ENCODE measurements at regions not wholly inside any gene's neighbourhood (a gene's known extent, or its start where the extent isn't known, plus 50 kb on each side); places are given as distances from the start of the nearest gene placed in this dataset.
A peak's percentile ranks its signal among the peaks of the same experiment; 100 is the strongest.

DNA sequence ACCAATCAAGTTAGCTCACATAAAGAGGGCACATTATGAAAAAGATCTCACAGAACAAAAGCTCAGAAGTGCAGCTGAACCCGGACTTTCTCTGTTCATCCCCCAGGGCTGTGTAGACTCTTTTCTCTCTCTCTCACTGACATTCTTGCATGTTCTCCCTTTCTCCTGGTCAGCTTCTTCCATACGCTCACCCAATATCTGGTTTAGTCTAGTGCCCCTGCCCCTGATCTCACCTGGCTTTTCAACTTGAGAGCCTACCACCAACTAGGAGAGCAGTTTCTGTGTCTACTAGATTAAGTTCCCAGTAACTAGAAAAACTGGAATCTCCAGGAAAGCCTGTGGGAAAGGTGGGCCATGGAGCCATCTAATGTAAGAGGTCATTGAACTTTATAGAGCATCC is 126.9 kb upstream of the GRIK3 start:
- Histone ChIP-seq H3K4me3 (ENCODE audit: low read depth, low read length) (no peak overlapping the region), H3K9me3 (ENCODE audit: control insufficient read depth, insufficient read depth, low read depth, low read length) (no peaks in the 10 kb centered on the region), H3K36me3 (ENCODE audit: control insufficient read depth in 2 of 2, insufficient read depth in 1 of 2, low read length in 2 of 2) (no peaks in the 10 kb centered on the region), H3K4me1 (ENCODE audit: control insufficient read depth, insufficient read depth, low read length) (no peaks in the 10 kb centered on the region), H3K27ac (ENCODE audit: extremely low read depth, low read depth, low read length) (no peak overlapping the region)
- ChIA-PET CTCF (interaction anchor here (1.0 kb wide), 1 partner anchor 10 kb away, joined by 3 read pairs; no protein-coding TSS in a partner anchor), POLR2A (no interaction called here)
- TF ChIP-seq ZNF561 (tag by site-specific recombination; IDR thresholded peaks at IDR 0.05; ENCODE audit: borderline replicate concordance) (no peak), REPIN1 (tag by site-specific recombination; IDR thresholded peaks at IDR 0.05; ENCODE audit: low read depth) (no peak), ZNF24 (tag by site-specific recombination; IDR thresholded peaks at IDR 0.05) (no peak), ZNF830 (tag by site-specific recombination; IDR thresholded peaks at IDR 0.05; ENCODE audit: low read depth) (no peak), SP3 (tag by site-specific recombination; IDR thresholded peaks at IDR 0.05) (no peak), ZNF768 (tag by site-specific recombination; IDR thresholded peaks at IDR 0.05) (no peak), ZNF391 (tag by site-specific recombination; IDR thresholded peaks at IDR 0.05; ENCODE audit: borderline replicate concordance, low read depth) (no peak), ZNF776 (tag by site-specific recombination; IDR thresholded peaks at IDR 0.05; ENCODE audit: borderline replicate concordance) (no peak), HOXD13 (CRISPR knock-in tag; IDR thresholded peaks at IDR 0.05; ENCODE audit: borderline replicate concordance) (no peak)
- TF ChIP-seq, protein P1, sequence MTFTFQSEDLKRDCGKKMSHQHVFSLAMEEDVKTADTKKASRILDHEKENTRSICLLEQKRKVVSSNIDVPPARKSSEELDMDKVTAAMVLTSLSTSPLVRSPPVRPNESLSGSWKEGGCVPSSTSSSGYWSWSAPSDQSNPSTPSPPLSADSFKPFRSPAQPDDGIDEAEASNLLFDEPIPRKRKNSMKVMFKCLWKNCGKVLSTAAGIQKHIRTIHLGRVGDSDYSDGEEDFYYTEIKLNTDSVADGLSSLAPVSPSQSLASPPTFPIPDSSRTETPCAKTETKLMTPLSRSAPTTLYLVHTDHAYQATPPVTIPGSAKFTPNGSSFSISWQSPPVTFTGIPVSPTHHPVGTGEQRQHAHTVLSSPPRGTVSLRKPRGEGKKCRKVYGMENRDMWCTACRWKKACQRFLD (tag by site-specific recombination; IDR thresholded peaks at IDR 0.05): no peak
- TF ChIP-seq, protein P2, sequence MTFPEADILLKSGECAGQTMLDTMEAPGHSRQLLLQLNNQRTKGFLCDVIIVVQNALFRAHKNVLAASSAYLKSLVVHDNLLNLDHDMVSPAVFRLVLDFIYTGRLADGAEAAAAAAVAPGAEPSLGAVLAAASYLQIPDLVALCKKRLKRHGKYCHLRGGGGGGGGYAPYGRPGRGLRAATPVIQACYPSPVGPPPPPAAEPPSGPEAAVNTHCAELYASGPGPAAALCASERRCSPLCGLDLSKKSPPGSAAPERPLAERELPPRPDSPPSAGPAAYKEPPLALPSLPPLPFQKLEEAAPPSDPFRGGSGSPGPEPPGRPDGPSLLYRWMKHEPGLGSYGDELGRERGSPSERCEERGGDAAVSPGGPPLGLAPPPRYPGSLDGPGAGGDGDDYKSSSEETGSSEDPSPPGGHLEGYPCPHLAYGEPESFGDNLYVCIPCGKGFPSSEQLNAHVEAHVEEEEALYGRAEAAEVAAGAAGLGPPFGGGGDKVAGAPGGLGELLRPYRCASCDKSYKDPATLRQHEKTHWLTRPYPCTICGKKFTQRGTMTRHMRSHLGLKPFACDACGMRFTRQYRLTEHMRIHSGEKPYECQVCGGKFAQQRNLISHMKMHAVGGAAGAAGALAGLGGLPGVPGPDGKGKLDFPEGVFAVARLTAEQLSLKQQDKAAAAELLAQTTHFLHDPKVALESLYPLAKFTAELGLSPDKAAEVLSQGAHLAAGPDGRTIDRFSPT (tag by site-specific recombination; IDR thresholded peaks at IDR 0.05): no peak
- TF ChIP-seq, protein P3, sequence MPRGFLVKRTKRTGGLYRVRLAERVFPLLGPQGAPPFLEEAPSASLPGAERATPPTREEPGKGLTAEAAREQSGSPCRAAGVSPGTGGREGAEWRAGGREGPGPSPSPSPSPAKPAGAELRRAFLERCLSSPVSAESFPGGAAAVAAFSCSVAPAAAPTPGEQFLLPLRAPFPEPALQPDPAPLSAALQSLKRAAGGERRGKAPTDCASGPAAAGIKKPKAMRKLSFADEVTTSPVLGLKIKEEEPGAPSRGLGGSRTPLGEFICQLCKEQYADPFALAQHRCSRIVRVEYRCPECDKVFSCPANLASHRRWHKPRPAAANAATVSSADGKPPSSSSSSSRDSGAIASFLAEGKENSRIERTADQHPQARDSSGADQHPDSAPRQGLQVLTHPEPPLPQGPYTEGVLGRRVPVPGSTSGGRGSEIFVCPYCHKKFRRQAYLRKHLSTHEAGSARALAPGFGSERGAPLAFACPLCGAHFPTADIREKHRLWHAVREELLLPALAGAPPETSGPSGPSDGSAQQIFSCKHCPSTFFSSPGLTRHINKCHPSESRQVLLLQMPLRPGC (tag by site-specific recombination; IDR thresholded peaks at IDR 0.05): no peak
- TF ChIP-seq, protein P4, sequence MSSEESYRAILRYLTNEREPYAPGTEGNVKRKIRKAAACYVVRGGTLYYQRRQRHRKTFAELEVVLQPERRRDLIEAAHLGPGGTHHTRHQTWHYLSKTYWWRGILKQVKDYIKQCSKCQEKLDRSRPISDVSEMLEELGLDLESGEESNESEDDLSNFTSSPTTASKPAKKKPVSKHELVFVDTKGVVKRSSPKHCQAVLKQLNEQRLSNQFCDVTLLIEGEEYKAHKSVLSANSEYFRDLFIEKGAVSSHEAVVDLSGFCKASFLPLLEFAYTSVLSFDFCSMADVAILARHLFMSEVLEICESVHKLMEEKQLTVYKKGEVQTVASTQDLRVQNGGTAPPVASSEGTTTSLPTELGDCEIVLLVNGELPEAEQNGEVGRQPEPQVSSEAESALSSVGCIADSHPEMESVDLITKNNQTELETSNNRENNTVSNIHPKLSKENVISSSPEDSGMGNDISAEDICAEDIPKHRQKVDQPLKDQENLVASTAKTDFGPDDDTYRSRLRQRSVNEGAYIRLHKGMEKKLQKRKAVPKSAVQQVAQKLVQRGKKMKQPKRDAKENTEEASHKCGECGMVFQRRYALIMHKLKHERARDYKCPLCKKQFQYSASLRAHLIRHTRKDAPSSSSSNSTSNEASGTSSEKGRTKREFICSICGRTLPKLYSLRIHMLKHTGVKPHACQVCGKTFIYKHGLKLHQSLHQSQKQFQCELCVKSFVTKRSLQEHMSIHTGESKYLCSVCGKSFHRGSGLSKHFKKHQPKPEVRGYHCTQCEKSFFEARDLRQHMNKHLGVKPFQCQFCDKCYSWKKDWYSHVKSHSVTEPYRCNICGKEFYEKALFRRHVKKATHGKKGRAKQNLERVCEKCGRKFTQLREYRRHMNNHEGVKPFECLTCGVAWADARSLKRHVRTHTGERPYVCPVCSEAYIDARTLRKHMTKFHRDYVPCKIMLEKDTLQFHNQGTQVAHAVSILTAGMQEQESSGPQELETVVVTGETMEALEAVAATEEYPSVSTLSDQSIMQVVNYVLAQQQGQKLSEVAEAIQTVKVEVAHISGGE (tag by site-specific recombination; conservative IDR thresholded peaks at IDR 0.05; ENCODE audit: low read depth): no peak

DNA sequence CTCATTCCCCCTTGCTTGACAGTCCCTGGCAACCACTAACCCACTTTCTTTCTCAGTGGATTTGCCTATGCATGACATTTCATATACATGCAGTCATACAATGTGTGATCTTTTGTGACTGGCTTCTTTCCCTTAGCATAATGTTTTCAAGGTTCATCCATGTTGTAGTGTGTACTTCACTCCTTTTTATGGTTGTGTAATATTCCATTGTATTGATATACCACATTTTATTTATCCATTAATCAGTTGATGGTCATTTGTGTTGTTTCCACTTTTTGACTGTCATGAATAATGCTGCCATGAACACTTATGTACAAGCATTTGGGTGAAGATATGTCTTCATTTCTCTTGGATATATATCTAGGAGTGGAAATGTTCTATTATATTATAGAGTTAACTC is 127.7 kb upstream of the GRIK3 start:
- no peaks in the 10 kb centered on the region for H3K36me3 ChIP-seq (ENCODE audit: control insufficient read depth in 2 of 2, insufficient read depth in 1 of 2, low read length in 2 of 2)
- H3K9me3 ChIP-seq (ENCODE audit: control insufficient read depth, insufficient read depth, low read depth, low read length): no peaks in the 10 kb centered on the region
- POLR2A ChIA-PET: no interaction called here
- no peak overlapping the region for H3K27ac ChIP-seq (ENCODE audit: extremely low read depth, low read depth, low read length)
- CTCF ChIA-PET: no interaction called here
- H3K4me3 ChIP-seq (ENCODE audit: low read depth, low read length): no peak overlapping the region
- H3K4me1 ChIP-seq (ENCODE audit: control insufficient read depth, insufficient read depth, low read length): no peaks in the 10 kb centered on the region
- TF ChIP-seq ZNF354C (tag by site-specific recombination; IDR thresholded peaks at IDR 0.05; ENCODE audit: borderline replicate concordance, low read depth) (no peak), ZNF350 (tag by site-specific recombination; IDR thresholded peaks at IDR 0.05) (no peak), ZNF146 (tag by site-specific recombination; IDR thresholded peaks at IDR 0.05) (peak; percentile 70), ZSCAN23 (tag by site-specific recombination; IDR thresholded peaks at IDR 0.05) (no peak)
- TF ChIP-seq, protein P5, sequence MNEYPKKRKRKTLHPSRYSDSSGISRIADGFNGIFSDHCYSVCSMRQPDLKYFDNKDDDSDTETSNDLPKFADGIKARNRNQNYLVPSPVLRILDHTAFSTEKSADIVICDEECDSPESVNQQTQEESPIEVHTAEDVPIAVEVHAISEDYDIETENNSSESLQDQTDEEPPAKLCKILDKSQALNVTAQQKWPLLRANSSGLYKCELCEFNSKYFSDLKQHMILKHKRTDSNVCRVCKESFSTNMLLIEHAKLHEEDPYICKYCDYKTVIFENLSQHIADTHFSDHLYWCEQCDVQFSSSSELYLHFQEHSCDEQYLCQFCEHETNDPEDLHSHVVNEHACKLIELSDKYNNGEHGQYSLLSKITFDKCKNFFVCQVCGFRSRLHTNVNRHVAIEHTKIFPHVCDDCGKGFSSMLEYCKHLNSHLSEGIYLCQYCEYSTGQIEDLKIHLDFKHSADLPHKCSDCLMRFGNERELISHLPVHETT (tag by site-specific recombination; IDR thresholded peaks at IDR 0.05): no peak

Data from HEK293 (cell line).